ENCODE measurements at regions not wholly inside any gene's neighbourhood (a gene's known extent, or its start where the extent isn't known, plus 50 kb on each side); places are given as distances from the start of the nearest gene placed in this dataset.
A peak's percentile ranks its signal among the peaks of the same experiment; 100 is the strongest.

DNA sequence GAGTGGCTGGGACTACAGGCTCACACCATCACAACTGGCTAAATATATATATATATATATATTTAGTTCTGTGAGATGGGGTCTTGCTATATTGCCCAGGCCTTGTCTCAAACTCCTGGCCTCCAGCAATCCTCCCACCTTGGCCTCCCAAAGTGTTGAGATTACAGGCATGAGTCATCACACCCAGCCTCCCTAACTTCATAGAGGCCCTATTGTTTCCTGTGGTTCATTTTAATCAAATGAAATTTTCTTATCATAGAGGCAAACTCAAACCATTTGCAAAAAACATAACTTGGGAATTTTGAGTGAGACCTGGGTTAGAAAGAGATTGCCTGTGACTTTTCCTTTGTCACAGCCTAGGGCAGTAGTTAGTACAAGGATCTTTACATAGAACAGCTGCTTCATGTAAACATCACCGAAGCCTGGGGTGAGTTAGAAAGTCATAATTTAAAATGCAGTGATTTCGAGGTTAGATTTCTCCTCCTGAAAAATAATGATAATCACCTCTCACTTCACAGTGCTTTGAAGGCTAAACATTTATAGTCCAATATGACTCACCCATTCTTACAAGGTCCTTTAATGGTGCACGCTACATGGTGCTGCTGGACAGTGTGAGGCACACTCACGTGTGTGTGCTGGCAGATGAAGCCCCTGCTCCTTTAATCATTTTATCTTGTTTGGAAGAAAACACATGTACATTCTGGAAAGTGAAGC is 188.9 kb downstream of the RHOU start:
- DNase-seq = no peak

GRCh38 chr1:228925691-228926090 is 190.4 kb downstream of the RHOU start:
- DNase-seq = no peak

DNA sequence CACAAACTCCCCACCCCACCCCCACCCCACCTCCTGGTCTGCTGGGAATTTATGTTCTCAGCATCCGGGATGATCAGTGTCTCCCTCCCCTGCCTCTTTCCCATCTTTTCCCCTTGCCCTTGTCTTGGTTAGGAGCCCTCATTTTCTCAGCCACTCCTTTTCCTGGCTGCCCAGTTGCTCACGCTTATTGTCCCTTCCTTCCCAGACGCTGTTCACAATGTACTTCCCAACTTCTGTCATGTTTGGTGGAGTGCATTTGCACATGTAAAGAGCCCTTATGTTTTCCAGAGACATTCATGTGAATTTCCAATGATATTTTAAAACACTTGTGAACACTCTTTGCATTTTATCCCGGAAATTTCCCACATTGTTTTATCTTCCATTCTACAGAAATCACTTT is 192.1 kb downstream of the RHOU start:
- no peak for DNase-seq

- DNase-seq = no peak
Observed at GRCh38 chr1:228927946-228928898, 192.9 kb downstream of the RHOU start.

DNA sequence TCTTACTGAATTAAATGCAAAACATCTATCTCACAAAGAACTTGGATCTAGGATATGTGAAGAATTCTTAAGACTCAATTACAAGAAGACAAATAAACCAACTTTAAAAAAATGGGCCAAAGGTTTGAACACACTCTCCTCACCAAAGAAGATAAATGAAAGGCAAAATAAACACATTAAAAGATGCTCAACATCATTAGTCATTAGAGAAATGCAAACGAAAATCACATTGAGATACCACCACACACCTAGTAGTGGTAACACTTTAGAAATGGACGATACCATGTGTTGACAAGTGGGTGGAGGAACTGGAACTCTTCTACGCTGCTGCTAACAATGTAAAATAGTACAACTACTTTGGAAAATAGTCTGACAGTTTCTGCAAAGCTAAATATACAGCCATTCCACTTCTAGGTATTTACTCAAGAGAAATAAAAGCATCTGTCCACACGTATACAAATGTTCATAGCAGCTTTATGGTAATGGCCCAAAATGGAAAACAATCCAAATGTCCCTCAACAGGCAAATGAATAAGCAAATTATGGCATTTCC is 194.3 kb downstream of the RHOU start:
- no peak for DNase-seq

- peak; percentile 48 for DNase-seq
Observed at GRCh38 chr1:228930479-228930957, 195.2 kb downstream of the RHOU start.

- no peak for DNase-seq
Observed at GRCh38 chr1:228933753-228934152, 198.5 kb downstream of the RHOU start.

DNA sequence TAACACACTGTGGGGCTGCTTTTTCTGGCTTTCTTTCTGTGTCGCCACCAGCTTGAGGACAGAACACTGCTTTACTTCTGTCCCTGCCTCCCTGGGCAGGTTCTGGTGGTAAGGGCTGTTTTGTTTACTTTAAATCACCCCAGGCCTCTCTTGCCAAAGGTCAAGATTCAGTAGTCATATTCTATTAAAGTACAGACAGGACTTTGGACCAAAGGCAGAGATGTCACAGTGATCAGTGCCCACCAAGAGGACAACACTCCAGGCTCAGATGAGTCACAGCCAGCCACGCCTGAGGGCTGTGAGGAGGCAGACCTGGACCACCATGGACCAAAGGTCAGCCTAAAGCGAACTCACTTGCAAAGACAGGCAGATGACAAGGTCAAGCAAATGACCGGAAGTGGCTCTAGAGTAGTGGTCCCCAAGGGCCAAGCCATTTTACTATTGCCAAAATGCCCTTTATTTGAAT is 200.0 kb downstream of the RHOU start:
- no peak for DNase-seq

- DNase-seq = peak; percentile 86
Observed at GRCh38 chr1:228935855-228936727, 200.8 kb downstream of the RHOU start.

DNA sequence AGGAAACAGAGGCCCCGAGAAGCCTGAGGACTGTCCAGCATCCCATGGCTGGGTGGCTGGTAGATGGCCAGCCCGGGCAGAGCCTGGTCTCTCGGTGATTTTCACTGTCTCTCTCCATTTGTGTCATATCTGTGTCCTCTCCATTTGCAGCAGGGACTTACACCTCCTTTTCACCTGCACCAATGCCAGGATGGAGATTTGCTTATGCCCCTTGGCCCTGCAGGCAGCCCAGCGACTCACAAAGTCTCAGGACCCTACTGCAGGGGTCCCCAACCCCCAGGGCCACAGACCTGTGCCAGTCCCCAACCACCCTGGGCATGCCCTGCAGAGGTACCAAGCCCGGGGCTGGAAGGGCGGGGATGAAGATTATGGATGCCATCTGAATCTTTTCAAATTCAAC is 201.6 kb downstream of the RHOU start:
- DNase-seq = no peak

GRCh38 chr1:228937351-228937750 is 202.1 kb downstream of the RHOU start:
- no peak for DNase-seq

DNA sequence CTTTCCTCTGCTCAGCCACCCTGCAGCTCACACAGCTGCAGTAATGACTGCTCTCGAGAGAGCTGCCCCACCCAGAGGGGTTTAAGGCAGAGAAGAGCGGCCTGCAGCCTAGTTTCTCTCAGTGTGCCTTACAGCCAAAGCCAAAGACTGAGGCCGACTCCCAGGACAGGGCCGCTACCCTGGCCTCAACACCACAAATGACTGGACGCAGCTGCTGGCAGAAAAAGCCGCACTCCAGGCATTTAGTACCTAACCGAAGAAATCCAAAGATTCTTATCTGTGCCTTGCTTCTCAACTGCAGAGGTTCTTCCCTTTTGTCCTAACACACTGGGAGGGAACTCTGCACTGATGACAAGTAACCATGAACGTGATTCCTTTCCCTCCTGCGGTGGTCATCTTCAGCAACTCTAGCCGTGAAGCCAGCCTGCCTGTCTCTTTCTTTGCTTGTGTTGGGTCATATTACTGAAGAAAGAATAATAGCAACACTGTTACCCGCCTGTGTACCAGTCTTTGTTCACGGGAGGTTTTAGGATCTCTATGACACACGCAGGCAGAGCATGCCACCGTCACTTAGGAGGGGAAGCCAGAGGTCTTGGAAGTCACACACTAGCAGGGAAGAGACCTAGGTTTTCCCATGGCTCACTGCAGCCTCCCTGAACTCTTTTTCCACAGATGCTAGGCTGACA is 202.7 kb downstream of the RHOU start:
- no peak for DNase-seq

GRCh38 chr1:228938537-228938901 is 203.2 kb downstream of the RHOU start:
- peak; percentile 17 for DNase-seq

- no peak for DNase-seq
Observed at GRCh38 chr1:228939001-228939691, 203.9 kb downstream of the RHOU start.

DNA sequence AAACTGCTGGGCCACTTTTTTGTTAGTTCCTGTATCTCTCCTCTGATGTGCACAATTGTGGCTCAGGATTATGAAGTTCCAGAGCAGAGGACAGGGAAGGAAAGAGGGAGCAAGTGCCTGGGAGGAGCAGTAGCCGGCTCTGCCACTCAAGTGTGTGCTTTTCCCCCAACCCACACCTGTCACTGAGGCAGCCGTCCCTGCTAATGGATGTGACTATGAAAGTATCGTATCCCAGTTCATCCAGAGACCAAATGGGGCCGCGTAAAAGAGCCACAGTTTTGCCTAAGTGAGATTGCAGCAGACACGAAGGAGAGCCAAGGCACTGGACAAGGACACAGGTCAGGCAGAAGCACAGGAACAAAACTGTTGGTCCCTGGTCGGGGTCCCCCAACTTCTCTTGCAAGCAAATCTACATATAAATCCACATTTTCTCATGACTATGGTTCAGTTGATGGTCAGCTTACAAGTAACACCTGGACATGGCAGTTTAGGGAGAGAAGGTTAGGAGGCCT is 204.7 kb downstream of the RHOU start:
- DNase-seq = no peak

GRCh38 chr1:228940526-228940925 is 205.2 kb downstream of the RHOU start:
- no peak for DNase-seq

DNA sequence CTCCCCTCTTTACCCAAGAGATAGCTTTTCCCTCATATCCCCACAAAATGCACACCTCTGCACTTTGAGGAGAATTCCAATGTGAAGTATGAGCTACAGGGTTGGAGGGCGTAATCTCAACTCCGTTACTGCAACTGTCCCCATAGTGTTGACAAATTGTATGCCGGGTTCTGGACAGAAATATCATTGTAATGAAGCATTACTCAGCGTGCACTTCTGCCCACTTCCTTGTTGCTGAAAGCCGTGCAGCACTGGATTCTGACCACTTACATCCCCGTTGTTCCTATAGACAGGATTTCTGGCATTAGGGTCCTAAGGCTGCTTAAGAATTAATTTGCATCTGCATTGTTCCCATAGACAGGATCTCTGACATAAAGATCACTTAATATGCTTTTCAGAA is 205.6 kb downstream of the RHOU start:
- DNase-seq = no peak

- DNase-seq = no peak
Observed at GRCh38 chr1:228941666-228942065, 206.4 kb downstream of the RHOU start.

GRCh38 chr1:228943436-228943835 is 208.2 kb downstream of the RHOU start:
- no peak for DNase-seq

DNA sequence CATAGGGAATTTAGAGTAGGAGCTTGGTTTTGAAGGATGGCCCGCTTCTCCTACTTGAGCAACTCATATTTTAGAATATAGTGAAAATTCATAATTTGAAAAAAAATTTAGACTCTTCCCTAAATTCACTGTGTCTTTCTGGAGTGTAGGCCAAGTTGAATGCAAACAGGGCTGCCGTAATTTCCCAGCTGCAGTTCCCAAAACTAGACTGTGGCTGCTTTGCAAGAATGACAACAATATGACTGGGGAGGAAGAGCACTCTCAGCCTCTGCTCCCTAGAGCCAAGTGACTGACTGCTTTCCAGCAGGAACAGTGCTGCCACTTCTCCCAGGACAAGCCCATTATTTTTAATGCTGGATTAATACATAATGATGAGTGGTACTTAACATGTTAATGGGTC is 209.0 kb downstream of the RHOU start:
- no peak for DNase-seq

- DNase-seq = no peak
Observed at GRCh38 chr1:228944935-228945371, 209.7 kb downstream of the RHOU start.

All from RPMI8226 (cell line).